Smooth muscle cell (in vitro differentiated cells): ENCODE measurements at regions not wholly inside any gene's neighbourhood (a gene's known extent, or its start where the extent isn't known, plus 50 kb on each side); places are given as distances from the start of the nearest gene placed in this dataset.

Experiments used
- DNase-seq: peaks from one replicate; lab custom pipeline; 2025; ENCODE audit not compliant: unreplicated experiment; lab: John Stamatoyannopoulos, UW
- H2AFZ ChIP-seq: fragments of 200-600 bp; sonication (generic); 2 replicates; pipeline ENCODE4 v1.6.0; 2016; ENCODE audit warnings: antibody characterized with exemption, low read depth, mild to moderate bottlenecking
- H3F3A ChIP-seq: fragments of 200-600 bp; sonication (generic); 2 replicates; pipeline ENCODE4 v1.6.0; 2017; ENCODE audit warnings: antibody characterized with exemption, low read depth
- H3K27ac ChIP-seq: fragments of 200-600 bp; sonication (generic); 2 replicates; pipeline ENCODE4 v1.5.1; 2016; ENCODE audit warnings: low read depth, mild to moderate bottlenecking
- H3K27me3 ChIP-seq: fragments of 200-600 bp; sonication (generic); 2 replicates; pipeline ENCODE4 v1.6.1; 2016; ENCODE audit warnings: low read depth, mild to moderate bottlenecking
- H3K36me3 ChIP-seq: fragments of 200-600 bp; sonication (generic); 2 replicates; pipeline ENCODE4 v1.5.1; 2016; ENCODE audit warnings: low read depth
- H3K4me1 ChIP-seq: fragments of 200-600 bp; sonication (generic); 2 replicates; pipeline ENCODE4 v1.5.1; 2016; ENCODE audit warnings: low read depth
- H3K4me2 ChIP-seq: fragments of 200-600 bp; sonication (generic); 2 replicates; pipeline ENCODE4 v1.6.0; 2016; ENCODE audit warnings: mild to moderate bottlenecking
- H3K4me3 ChIP-seq: fragments of 200-600 bp; sonication (generic); 2 replicates; pipeline ENCODE4 v1.5.1; 2016; ENCODE audit warnings: mild to moderate bottlenecking
- H3K79me2 ChIP-seq: fragments of 200-600 bp; sonication (generic); 2 replicates; pipeline ENCODE4 v1.6.0; 2016; ENCODE audit warnings: low read depth, mild to moderate bottlenecking
- H3K9ac ChIP-seq: fragments of 200-600 bp; sonication (generic); 2 replicates; pipeline ENCODE4 v1.6.0; 2016; ENCODE audit warnings: low read depth
- H3K9me3 ChIP-seq: fragments of 200-600 bp; sonication (generic); replicated peaks from 2 replicates; pipeline ENCODE4 v1.5.1; 2016; ENCODE audit warnings: low read depth
- H4K20me1 ChIP-seq: fragments of 200-600 bp; sonication (generic); 2 replicates; pipeline ENCODE4 v1.6.0; 2016; ENCODE audit warnings: low read depth
- WGBS: methylation state at CpG from one replicate; pipeline ENCODE4 v1.1.7; 2016; ENCODE audit warnings: low lambda C conversion rate; 5-methylcytosine and 5-hydroxymethylcytosine counted together
- TF ChIP-seq, protein P1 (sequence below): fragments of 200-600 bp; sonication (generic); IDR thresholded peaks from 2 replicates; pipeline ENCODE4 v1.5.1; 2017; ENCODE audit warnings: borderline replicate concordance, mild to moderate bottlenecking, antibody characterized with exemption; ENCODE audit not compliant: insufficient read depth, poor library complexity, severe bottlenecking

DNA sequence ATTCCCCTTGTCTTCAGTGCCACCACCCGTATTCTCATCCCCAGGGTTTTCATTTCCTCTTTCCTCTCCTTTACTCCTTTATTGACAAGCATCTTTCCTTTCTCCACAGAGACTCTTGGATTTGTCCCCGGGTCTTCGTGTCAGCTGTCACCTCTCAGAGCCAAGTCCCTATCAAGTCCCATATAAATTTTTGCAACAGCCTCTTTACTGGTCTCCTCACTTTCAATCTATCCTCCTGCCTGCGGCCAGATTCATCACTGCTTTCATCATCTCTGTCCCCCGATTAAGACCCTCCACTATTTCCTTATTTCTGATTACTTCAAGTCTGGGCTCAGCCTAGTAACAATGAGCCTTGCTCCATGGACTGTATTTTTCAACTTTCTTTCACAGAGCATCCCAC lies 113.8 kb downstream of the CTAGE1 start:
- Histone ChIP-seq H3K79me2 (no peaks in the 10 kb centered on the region), H3K4me2 (no peak overlapping the region), H3K9me3 (no peaks in the 10 kb centered on the region), H2AFZ (no peak overlapping the region), H3F3A (no peaks in the 10 kb centered on the region), H3K27ac (no peak overlapping the region), H3K36me3 (no peaks in the 10 kb centered on the region), H3K27me3 (no peaks in the 10 kb centered on the region), H3K4me3 (no peak overlapping the region), H4K20me1 (no peaks in the 10 kb centered on the region), H3K4me1 (no peaks in the 10 kb centered on the region), H3K9ac (no peak overlapping the region)
- TF ChIP-seq, protein P1, sequence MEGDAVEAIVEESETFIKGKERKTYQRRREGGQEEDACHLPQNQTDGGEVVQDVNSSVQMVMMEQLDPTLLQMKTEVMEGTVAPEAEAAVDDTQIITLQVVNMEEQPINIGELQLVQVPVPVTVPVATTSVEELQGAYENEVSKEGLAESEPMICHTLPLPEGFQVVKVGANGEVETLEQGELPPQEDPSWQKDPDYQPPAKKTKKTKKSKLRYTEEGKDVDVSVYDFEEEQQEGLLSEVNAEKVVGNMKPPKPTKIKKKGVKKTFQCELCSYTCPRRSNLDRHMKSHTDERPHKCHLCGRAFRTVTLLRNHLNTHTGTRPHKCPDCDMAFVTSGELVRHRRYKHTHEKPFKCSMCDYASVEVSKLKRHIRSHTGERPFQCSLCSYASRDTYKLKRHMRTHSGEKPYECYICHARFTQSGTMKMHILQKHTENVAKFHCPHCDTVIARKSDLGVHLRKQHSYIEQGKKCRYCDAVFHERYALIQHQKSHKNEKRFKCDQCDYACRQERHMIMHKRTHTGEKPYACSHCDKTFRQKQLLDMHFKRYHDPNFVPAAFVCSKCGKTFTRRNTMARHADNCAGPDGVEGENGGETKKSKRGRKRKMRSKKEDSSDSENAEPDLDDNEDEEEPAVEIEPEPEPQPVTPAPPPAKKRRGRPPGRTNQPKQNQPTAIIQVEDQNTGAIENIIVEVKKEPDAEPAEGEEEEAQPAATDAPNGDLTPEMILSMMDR, result no peak
- DNase-seq, result no peak
- 89% methylated on average over 5 of the region's 5 CpGs for WGBS

GRCh38 chr18:22302144-22302543 lies 115.6 kb downstream of the CTAGE1 start:
- H3K4me1 ChIP-seq, result no peaks in the 10 kb centered on the region

DNA sequence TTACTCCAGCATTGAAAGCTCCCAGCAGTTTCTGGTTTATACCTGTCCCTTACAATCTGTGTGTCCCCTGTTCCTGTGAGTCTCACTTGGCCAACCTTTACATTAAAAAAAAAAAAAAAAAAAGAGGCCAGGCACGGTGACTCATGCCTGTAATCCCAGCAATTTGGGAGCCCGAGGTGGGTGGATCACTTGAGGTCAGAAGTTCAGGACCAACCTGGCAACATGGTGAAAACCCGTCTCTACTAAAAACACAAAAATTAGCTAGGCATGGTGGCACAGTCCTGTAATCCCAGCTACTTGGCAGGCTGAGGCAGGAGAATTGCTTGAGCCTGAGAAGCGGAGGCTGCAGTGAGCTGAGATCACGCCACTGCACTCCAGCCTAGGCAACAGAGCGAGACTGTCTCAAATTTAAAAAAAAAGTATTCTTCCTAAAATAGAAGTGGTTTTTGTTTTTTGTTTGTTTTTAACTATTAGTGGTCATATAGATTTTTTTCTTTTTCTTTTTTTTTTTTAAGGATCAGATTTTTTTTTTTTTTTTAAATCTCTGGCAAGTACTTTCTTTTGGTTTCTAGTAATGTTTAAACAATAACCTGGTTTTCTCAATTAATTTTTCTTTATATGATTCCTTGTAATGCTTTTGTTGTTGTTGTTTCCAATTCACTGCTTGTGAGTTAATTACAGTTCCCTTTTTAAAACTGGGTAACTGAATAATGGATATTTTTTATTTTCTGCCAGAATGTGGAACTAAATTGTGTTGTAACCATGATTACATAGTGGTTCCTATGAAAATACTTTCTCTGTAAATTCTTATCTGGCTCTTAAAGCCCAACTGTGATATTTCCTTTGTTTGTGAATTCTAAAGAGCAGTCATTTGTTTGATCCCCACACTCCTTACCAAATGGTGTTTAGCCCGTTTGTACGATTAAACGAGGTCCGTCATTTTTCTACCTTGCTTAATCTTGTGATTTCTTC lies 116.8 kb downstream of the CTAGE1 start:
- Histone ChIP-seq H3K9ac (no peak overlapping the region), H3K9me3 (no peaks in the 10 kb centered on the region), H3K4me2 (peak overlapping the region; percentile 18), H3K27ac (no peak overlapping the region), H3F3A (no peaks in the 10 kb centered on the region), H4K20me1 (no peaks in the 10 kb centered on the region), H3K4me1 (no peaks in the 10 kb centered on the region), H3K4me3 (no peak overlapping the region), H3K27me3 (no peaks in the 10 kb centered on the region), H3K36me3 (no peaks in the 10 kb centered on the region), H3K79me2 (no peaks in the 10 kb centered on the region), H2AFZ (no peak overlapping the region)
- DNase-seq, result no peak
- TF ChIP-seq, protein P1, result no peak
- 50% methylated on average over 10 of the region's 10 CpGs for WGBS

More at GRCh38 chr18:22302144-22302543, 115.6 kb downstream of the CTAGE1 start:
- Histone ChIP-seq H4K20me1 (no peaks in the 10 kb centered on the region), H3K4me2 (no peak overlapping the region), H3K79me2 (no peaks in the 10 kb centered on the region), H3K4me3 (no peak overlapping the region), H2AFZ (no peak overlapping the region), H3K27ac (no peak overlapping the region), H3K27me3 (no peaks in the 10 kb centered on the region), H3K36me3 (no peaks in the 10 kb centered on the region), H3F3A (no peaks in the 10 kb centered on the region), H3K9me3 (no peaks in the 10 kb centered on the region), H3K9ac (no peak overlapping the region)
- DNase-seq, result no peak
- TF ChIP-seq, protein P1, result no peak
- WGBS, result 74% methylated on average over 6 of the region's 6 CpGs

GRCh38 chr18:22297008-22297407 lies 120.7 kb downstream of the CTAGE1 start:
- H3K9me3 ChIP-seq, result no peaks in the 10 kb centered on the region
- no peaks in the 10 kb centered on the region for H3K36me3 ChIP-seq
- no peaks in the 10 kb centered on the region for H4K20me1 ChIP-seq
- H3K4me1 ChIP-seq, result no peaks in the 10 kb centered on the region
- H3K27ac ChIP-seq, result no peak overlapping the region
- TF ChIP-seq, protein P1, result no peak
- H3K9ac ChIP-seq, result no peak overlapping the region
- no peaks in the 10 kb centered on the region for H3K27me3 ChIP-seq
- H3K79me2 ChIP-seq, result no peaks in the 10 kb centered on the region
- no peak overlapping the region for H3K4me2 ChIP-seq
- no peaks in the 10 kb centered on the region for H3F3A ChIP-seq
- DNase-seq, result no peak
- WGBS, result 95% methylated on average over 3 of the region's 3 CpGs
- no peak overlapping the region for H2AFZ ChIP-seq
- H3K4me3 ChIP-seq, result no peak overlapping the region
